PFSK-1 (cell line): ENCODE measurements at regions not wholly inside any gene's neighbourhood (a gene's known extent, or its start where the extent isn't known, plus 50 kb on each side); places are given as distances from the start of the nearest gene placed in this dataset.

Experiments used
- FOXP2 ChIP-seq: optimal IDR thresholded peaks from 2 replicates; pipeline ENCODE3; 2011; ENCODE audit warnings: borderline replicate concordance, control low read depth, inconsistent platforms; ENCODE audit not compliant: insufficient read depth; ENCODE audit errors: extremely low read length, extremely low read depth
- POLR2AphosphoS5 ChIP-seq: IDR thresholded peaks from 2 replicates; pipeline ENCODE4 v1.6.1; 2012; ENCODE audit warnings: low read depth, mild to moderate bottlenecking, control low read depth, low read length, moderate library complexity
- REST ChIP-seq, 2 experiments: IDR thresholded peaks; 2 replicates each; pipeline versions ENCODE4 v1.6.1 to v1.8.0; 2011 to 2012; ENCODE audit warnings: low read depth in 2 of 2, low read length in 2 of 2, control low read depth in 1 of 2, inconsistent platforms in 1 of 2, mild to moderate bottlenecking in 1 of 2, moderate library complexity in 1 of 2; ENCODE audit not compliant: insufficient read depth in 1 of 2
- SIN3A ChIP-seq: IDR thresholded peaks from 2 replicates; pipeline ENCODE4 v1.6.1; 2012; ENCODE audit warnings: mild to moderate bottlenecking, low read length, moderate library complexity, borderline replicate concordance; ENCODE audit not compliant: insufficient read depth
- TAF1 ChIP-seq: IDR thresholded peaks from 2 replicates; pipeline ENCODE4 v1.6.1; 2012; ENCODE audit warnings: low read length, control low read depth, borderline replicate concordance; ENCODE audit not compliant: insufficient read depth

GRCh38 chr12:61717986-61718385, 542.2 kb upstream of the USP15 start:
- TF ChIP-seq REST (IDR thresholded peaks at IDR 0.05; ENCODE audit: insufficient read depth in 1 of 2, low read depth in 2 of 2, low read length in 2 of 2) (no peak), SIN3A (no peak), FOXP2 (no peak), POLR2AphosphoS5 (no peak), TAF1 (no peak)

GRCh38 chr12:61739925-61740324, 520.3 kb upstream of the USP15 start:
- TF ChIP-seq FOXP2 = no peak
- TF ChIP-seq POLR2AphosphoS5 = no peak
- no peak for TF ChIP-seq SIN3A
- TF ChIP-seq TAF1 = no peak
- no peak for TF ChIP-seq REST (IDR thresholded peaks at IDR 0.05; ENCODE audit: insufficient read depth in 1 of 2, low read depth in 2 of 2, low read length in 2 of 2)

GRCh38 chr12:61750604-61751003, 509.6 kb upstream of the USP15 start:
- TF ChIP-seq TAF1 (no peak), FOXP2 (no peak), SIN3A (no peak), REST (IDR thresholded peaks at IDR 0.05; ENCODE audit: insufficient read depth in 1 of 2, low read depth in 2 of 2, low read length in 2 of 2) (no peak), POLR2AphosphoS5 (no peak)

- no peak for TF ChIP-seq TAF1
- TF ChIP-seq POLR2AphosphoS5 = no peak
- TF ChIP-seq SIN3A = no peak
- no peak for TF ChIP-seq FOXP2
- TF ChIP-seq REST (IDR thresholded peaks at IDR 0.05; ENCODE audit: insufficient read depth in 1 of 2, low read depth in 2 of 2, low read length in 2 of 2) = no peak
Measured at GRCh38 chr12:61754214-61754613, 506.0 kb upstream of the USP15 start.

GRCh38 chr12:61757831-61758505, 502.2 kb upstream of the USP15 start:
- no peak for TF ChIP-seq REST (IDR thresholded peaks at IDR 0.05; ENCODE audit: insufficient read depth in 1 of 2, low read depth in 2 of 2, low read length in 2 of 2)
- TF ChIP-seq SIN3A = no peak
- no peak for TF ChIP-seq TAF1
- no peak for TF ChIP-seq POLR2AphosphoS5
- no peak for TF ChIP-seq FOXP2
